Testis (tissue), 2 donors: ENCODE measurements at regions not wholly inside any gene's neighbourhood (a gene's known extent, or its start where the extent isn't known, plus 50 kb on each side); places are given as distances from the start of the nearest gene placed in this dataset.

Experiments
- POLR2A ChIP-seq: fragments of 450-650 bp; IDR thresholded peaks from one replicate; pipeline ENCODE4 v1.6.1; 2017; ENCODE audit warnings: antibody characterized with exemption, mild to moderate bottlenecking, moderate library complexity
- TF ChIP-seq, protein P1 (sequence below), 3 experiments: fragments of 450-650 bp in 2 of 3; fragments of 200-600 bp in 1 of 3; sonication (generic) in 1 of 3; IDR thresholded peaks; one replicate each; pipeline ENCODE4 v1.5.1; 2016 to 2019; ENCODE audit warnings: antibody characterized with exemption in 3 of 3, mild to moderate bottlenecking in 2 of 3, moderate library complexity in 1 of 3

DNA sequence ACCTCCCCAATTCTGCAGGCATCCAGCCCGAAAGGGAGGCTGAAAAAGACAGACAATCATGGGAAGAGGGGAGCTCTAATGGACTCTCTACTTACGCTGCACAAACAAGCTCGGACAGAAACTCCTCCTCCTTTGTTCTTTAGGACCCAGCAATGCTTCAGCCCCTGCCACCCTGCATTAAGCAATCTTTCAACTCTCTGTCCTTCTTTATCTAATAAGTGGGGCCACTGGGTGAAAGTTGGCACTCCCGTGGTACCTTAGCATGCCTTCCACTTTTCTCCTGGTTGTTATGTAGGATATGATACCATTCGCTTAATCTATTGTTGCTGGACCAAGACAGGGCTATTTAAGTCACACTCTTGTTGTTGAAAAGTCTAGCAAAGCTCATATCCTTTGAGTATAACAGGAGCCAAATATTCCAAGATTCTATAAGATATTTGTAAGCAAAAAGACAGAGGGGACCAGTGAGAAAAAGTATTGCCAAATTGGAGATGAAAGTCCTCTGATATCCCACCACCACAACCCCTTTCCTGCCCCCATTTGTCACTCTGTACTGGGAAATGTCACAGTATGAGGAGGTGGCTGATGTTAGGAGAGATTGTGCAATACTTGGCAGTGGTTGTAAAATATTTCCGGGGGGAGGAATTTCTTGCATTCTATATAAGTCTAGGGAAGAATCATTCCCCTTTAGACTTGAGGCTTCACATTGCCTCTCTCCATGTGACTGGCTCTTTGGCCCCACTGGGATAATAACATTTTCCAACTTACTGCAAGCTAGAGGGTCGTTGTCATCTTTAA is 137.3 kb upstream of the GJB5 start:
- no peak for TF ChIP-seq POLR2A
- TF ChIP-seq, protein P1, sequence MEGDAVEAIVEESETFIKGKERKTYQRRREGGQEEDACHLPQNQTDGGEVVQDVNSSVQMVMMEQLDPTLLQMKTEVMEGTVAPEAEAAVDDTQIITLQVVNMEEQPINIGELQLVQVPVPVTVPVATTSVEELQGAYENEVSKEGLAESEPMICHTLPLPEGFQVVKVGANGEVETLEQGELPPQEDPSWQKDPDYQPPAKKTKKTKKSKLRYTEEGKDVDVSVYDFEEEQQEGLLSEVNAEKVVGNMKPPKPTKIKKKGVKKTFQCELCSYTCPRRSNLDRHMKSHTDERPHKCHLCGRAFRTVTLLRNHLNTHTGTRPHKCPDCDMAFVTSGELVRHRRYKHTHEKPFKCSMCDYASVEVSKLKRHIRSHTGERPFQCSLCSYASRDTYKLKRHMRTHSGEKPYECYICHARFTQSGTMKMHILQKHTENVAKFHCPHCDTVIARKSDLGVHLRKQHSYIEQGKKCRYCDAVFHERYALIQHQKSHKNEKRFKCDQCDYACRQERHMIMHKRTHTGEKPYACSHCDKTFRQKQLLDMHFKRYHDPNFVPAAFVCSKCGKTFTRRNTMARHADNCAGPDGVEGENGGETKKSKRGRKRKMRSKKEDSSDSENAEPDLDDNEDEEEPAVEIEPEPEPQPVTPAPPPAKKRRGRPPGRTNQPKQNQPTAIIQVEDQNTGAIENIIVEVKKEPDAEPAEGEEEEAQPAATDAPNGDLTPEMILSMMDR (IDR thresholded peaks at IDR 0.05) = no peak
